Erythroblast (primary cell): ENCODE measurements at regions not wholly inside any gene's neighbourhood (a gene's known extent, or its start where the extent isn't known, plus 50 kb on each side); places are given as distances from the start of the nearest gene placed in this dataset.

Experiments used
- GATA1 ChIP-seq: IDR thresholded peaks from 2 replicates; pipeline ENCODE4 v1.6.1; 2011; ENCODE audit warnings: low read depth, mild to moderate bottlenecking, control low read depth, low read length, moderate library complexity
- POLR2A ChIP-seq: IDR thresholded peaks from 2 replicates; pipeline ENCODE4 v1.6.1; 2011; ENCODE audit warnings: mild to moderate bottlenecking, low read length

DNA sequence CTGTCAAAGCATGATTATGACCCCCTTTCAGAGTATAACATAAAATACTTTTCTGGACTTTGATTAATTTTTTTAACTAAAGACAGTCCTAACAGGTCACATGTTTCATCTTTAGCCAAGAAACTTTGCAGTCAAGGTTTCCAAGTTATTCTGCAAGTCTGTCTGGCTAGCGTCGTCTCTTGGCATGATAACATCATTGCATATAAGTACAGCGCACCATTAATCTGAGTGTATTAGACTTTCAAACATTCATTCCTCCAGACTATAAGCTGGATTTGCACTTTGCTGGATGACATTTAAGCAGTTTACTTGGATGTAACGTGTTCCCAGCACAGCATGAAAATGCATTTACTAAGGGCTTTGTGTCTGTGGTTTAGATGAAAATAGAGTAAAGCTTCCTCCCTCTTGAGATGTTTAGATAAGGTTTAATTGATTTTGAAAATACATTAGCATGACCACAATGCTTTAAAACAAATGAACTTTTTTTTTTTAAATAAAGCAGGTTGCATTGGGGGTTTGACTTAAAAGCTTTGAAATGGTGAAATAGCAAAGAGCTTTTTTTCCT, 349.0 kb upstream of the MTPN start:
- TF ChIP-seq POLR2A (no peak), GATA1 (no peak)
